GM18511 (cell line): ENCODE measurements at regions not wholly inside any gene's neighbourhood (a gene's known extent, or its start where the extent isn't known, plus 50 kb on each side); places are given as distances from the start of the nearest gene placed in this dataset.
"Not testable (repeated sequence)": the region's sequence is repeated elsewhere in the genome, so short reads cannot be mapped to it uniquely, and the experiment has no call there.

ENCODE experiments used
- ATAC-seq: cut with Tn5 transposase; IDR thresholded peaks from one replicate; pipeline ENCODE4 v1.9.1; 2021; ENCODE audit warnings: mild to moderate bottlenecking, moderate library complexity; ENCODE audit not compliant: unreplicated experiment

- no peak for ATAC-seq
Measured at GRCh38 chr7:93663561-93664299, 89.2 kb upstream of the CALCR start.

DNA sequence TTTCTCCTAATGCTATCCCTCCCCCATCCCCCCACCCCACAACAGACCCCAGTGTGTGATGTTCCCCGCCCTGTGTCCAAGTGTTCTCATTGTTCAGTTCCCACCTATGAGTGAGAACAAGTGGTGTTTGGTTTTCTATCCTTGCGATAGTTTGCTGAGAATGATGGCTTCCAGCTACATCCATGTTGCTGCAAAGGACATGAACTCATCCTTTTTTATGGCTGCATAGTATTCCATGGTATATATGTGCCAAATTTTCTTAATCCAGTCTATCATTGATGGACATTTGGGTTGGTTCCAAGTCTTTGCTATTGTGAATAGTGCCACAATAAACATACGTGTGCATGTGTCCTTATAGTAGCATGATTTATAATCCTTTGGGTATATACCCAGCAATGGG lies 83.6 kb upstream of the CALCR start:
- not testable (repeated sequence) for ATAC-seq

DNA sequence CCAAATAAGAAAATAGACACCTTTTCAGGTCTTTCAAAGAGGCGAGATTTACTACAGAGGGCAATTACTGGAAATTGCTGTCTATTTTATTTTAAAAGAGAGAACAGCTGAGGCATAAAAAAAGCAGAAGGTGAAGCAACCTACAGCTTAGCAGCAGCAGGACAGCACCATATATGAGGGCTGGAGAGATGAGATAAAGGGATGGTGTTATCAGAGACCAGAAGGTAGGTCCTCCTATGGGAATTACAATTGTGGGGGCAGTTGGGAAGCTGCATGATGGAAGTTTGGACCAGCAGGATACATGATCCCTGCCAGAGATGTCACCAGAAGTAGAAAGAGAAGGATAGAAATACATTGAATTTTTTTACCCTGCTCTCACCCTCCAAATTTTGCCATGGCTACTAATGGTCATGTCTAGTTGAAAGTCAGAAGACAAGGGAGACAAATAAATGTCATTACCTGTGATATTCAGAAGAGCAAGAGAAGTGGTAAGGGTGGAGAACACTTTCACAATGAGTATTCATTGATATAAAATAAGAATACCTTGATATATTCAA lies 77.2 kb upstream of the CALCR start:
- no peak for ATAC-seq

DNA sequence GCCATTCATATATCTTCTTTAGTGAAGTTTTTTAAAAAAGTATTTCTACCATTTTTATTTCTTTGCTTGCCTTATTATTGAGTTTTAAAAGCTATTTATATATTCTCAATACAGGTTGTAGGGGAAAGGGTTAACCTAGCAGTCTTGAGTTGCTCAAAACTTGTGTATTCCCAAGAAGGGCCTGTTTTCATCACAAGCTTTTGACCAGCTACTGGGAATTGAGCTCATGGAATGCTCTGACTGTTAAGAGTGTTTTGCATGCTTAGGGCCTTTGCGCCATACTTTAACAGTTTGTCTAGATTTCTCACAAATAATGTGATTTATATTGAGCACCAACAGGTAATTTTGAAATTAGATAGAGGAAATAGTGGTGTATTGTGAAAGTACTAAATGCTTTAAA lies 72.0 kb upstream of the CALCR start:
- no peak for ATAC-seq

DNA sequence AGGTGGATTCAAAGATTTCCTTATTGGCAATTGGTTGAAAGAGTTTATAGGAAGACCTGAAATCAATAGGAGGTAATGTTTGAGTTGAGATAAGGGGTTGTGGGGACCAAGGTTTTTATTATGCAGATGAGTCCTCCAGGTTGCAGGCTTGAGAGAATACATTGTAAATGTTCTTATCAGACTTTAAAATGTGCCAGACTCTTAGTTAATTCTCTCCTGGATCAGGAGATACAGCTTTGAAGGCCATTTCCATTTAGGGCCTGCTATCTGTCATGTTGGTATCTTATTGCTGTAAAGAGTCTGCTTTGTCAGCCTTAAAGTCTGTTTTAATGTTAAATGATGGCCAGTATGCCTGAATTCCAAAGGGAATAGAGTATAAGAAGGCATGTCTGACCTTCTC lies 61.8 kb upstream of the CALCR start:
- no peak for ATAC-seq

DNA sequence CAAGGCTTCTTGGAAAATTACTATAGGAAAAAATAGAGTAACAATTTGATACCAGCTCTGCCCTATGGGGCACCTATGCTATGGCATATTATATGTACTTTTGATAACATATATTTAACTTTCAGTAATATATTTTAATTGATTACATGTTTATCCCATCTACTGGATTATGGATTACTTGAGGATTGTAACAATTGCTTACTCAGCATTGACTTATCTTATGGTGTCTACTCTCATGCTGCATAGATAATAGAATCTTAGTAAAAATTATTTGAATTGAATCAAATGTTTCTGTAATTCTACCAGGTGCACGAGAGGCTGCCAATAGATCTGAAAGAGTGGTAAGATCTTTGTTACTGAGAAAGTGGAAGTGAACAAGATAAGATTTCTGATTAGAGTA lies 57.8 kb upstream of the CALCR start:
- no peak for ATAC-seq

DNA sequence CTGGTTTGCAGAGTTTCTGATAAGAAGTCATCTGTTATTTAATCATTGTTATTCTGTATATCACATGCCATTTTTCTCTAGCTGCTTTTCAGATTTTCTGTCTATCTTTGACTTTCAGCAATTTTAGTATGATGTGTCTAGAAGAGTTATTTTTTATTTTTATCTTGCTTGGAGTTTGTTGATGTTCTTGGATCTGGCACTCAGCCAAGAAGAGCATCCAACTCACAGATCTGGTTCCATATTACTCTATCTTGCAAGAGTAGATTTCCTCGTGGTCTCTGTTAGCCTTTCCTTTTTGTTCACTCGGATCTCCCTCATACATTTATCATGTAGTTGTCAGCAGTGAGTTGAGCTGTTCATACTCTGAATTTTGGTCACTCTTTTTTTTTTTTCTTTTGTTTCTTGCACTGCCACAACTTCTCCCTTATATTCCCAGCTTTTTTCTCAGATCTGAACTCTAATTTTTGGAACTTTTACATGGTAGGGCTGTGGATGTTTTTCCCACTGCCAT lies 54.8 kb upstream of the CALCR start:
- no peak for ATAC-seq

- no peak for ATAC-seq
Measured at GRCh38 chr7:93626869-93627268, 52.3 kb upstream of the CALCR start.
